NCI-H2227 treated with DMSO at 0.1 percent for 48 hours (cell line): ENCODE measurements at regions not wholly inside any gene's neighbourhood (a gene's known extent, or its start where the extent isn't known, plus 50 kb on each side); places are given as distances from the start of the nearest gene placed in this dataset.
"Not testable (repeated sequence)": the region's sequence is repeated elsewhere in the genome, so short reads cannot be mapped to it uniquely, and the experiment has no call there.

Experiments
- DNase-seq: peaks from one replicate; lab custom pipeline; 2025; lab: John Stamatoyannopoulos, UW

DNA sequence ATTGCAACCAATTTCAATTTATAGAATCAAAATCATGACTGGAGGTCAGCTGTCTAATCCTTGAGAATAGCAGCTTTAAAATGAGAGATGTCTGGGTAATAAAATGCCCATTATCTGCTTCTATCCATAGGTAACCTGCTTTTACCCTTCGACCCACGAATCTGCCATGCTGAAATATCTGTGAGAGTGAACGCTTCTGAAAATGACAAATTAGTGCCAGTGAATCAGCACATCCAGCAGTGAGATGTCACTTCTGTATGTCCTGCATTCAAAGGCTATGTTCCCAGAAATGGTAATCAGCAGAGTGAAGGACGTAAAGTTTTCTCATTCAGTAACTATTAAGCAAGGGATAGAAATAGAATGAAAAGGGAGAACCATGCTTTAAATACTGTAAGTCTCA lies 532.4 kb upstream of the ITGA1 start:
- peak; percentile 54 for DNase-seq

DNA sequence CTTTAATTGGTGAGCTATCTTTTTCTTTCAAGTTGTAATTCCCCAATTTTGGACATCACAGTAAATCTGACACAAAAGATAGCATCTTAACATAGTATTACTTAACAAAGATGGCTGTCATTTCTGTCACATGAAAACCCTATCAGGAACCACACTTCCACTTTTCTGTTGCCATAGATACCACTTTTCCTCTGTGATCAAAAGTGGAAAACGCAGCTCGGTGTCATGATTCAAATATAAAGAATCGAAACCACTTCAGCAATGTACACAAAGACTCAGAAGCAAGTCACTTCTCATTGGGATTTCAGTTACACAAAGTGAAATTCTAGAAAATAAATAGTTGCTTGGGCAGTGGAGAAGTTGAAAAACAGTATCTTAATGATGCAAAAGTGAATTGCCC lies 524.9 kb upstream of the ITGA1 start:
- peak; percentile 9 for DNase-seq

DNA sequence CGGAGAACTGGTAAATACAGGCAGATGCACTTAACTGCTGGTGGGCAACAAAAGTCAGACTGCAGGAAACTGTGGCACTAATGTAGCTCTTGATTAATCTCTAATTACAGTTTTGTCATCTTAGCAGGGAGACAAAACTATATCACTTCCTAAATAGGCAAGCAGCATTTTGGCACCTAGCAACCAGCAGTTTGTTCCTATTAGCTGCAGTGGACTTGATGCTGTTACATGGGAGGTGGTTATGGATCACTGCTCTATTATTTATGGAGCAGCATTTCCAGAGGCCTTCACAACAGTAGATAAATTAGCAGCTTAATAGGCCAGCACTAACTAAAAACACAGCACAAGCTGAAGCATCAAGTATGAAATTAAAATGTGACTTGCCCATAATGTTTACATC lies 518.3 kb upstream of the ITGA1 start:
- DNase-seq = peak; percentile 23

DNA sequence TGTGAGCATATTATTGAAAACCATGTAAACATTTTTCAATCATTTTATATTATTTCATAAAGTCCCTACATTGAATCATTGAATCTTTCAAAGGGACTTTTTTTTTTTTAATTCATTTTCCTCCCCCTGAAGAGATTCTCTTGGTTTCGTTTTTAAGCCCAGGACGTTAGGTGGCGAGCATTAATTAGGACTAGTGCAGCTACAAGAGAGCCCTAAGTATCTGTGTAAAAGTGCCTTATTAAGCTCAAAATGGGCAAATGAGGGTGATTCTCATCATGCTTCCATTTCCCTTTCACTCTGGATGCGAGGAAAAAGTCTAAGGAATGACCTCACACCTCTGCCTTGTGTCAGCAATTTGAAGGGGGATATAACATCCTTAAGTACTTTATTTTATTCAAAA lies 517.9 kb upstream of the ITGA1 start:
- no peak for DNase-seq

DNA sequence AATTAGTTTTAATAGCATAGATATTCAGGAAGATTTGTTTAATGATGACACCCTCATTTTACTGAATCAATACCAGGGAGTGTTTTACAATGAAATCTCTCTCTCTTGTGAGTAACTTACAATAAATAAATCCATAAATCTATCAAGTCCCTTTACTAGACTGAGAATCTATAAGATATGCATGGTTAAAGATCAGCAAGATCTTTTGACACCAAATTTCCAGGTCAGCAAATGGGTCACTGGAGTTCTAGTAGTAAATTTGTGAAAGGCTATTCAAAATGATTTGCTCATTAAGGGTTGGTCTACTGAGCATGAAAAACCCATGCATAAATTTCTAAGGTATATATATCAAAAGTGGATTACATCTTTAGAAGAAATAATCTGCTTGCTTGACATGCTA lies 512.1 kb upstream of the ITGA1 start:
- no peak for DNase-seq

DNA sequence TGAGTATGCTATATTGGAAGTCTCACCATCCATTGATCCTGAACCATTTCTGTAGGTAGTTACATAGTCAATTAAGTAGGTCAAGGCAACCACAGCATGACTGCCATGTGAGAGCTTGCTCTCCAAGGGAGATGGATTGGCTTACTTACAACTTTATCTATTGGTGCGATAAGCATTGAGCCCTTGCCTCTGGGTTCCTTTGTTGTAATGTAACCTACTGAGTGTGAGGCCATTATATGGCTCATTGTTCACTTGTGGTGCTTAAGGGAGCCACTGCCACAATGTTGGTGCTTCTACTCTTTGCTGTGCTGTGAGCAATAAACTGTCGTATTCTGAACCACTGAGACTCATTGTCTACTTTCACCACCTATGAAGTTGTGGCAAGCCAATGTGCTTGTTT lies 510.6 kb upstream of the ITGA1 start:
- DNase-seq = no peak

DNA sequence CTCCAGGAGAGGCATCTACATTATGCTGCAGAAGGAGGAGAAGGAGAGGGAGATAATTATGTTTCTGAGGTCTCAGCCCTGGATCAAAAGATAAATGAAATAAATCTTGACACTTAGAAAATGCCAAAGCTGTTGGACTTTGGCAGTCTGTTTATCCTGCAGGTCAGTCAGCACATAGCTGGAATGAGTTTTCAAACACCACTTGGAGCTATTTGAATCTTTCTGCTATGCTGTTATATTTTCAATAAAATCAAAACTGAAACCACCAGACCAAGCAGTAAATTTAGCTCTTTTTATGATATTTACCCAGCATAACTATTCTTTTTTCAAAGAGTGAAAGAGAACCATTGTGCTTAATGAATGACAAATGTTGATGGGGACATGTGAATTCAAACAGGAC lies 505.1 kb upstream of the ITGA1 start:
- DNase-seq = no peak

DNA sequence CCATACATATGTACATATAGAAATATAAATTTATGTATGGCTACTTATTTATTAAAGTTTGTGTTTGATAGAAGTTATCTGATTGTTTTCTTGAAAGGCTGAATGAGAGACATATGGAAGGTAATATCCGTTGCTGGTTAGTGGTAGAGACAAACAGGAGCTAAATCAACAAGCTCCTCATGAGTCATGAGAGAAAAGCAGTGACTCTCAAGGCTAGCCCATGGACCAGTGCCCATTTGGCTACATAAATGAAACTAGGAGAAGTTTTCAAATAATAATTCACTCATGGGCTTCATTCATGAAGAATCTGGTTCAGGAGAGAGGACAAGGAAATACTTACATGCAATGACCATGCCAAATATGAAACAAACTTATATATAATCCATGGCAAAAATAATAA lies 504.5 kb upstream of the ITGA1 start:
- DNase-seq = no peak

DNA sequence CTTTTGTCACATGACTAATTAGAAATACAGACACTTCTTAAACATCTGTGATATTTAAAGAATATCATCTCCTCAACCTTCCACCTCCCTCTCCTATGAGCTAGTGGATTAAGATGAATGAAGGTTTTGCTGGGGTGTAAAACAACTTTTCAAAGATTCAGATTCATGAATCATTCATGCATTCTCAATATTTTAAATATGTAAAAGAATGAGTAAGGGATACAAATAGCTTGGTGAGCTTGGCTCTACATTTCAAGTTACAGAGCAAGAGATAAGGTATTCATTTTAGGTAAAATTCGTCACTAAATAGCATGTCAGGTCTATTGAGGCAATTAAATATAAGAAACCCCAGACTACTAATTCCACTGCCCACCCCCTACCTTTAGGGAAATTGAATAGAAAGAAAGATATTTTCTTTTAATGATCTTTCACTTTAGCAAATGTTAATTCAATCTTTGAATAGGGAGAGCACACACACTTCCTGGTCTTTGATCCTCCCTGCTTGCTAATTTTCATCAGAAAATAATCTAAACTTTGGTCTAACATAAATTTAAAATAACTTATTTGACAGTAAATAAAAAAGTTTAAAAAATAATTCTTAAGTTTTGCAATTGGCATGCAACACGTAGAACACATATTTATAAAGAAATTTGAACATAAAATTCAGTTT lies 486.9 kb upstream of the ITGA1 start:
- no peak for DNase-seq

DNA sequence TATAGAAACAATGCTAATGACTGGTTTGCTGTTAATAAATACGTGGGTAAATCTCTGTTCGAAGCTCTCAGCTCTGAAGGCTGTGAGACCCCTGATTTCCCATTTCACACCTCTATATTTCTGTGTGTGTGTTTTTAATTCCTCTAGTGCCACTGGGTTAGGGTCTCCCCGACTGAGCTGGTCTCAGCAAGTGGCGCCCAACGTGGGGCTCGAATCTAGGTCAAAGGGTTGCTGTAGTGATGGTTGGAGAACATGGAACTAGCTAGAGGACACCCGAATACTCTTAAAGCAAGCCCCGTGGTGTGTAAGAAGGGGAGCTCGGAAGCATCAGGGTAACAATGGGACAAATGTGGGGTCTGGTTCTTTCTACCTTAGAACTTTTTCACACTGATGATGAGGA lies 482.9 kb upstream of the ITGA1 start:
- not testable (repeated sequence) for DNase-seq

DNA sequence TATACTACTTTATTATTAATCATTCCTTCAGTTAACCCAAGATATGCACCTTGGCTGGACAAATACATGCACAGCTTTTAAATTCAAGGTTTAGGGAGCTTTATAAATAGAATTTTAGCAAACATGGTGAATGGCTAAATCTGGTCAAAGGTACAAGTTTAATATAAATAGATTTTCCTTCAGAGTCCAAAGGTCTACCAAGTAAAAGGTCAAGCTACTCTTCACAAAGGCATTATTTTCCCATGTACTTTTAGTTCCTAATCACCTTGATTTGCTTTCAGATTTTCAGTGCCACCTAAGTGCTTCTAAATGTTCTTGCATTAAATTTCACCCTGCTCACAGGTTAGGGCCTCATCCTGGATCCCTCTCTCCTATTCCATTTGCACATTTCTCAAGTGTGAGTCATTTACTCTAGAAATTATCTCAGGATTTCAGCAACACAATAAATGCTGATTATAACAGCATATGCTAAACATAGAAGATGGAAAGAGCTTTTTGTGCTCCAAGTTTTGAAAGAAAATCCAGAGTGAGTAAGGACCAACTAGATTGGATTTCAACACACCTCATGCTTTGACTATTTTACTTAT lies 459.4 kb upstream of the ITGA1 start:
- no peak for DNase-seq

DNA sequence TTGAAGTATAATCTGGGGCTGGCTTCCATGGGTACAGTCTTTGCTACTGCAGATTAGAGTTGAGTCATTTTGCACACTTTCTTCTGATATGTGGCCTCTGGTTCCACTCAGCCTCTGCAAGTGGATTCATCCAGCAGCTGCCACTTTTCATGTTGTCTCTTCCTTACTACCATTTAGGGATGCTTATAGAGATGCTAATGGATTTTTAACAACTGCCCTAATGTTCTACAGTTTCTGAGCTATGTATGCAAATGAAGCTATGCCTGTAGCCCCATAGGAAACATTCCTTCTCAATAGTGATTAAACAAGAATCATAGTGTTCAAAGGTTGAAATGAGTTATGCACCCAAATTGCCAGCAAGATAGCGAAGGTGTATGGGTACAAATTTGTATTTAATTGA lies 456.0 kb upstream of the ITGA1 start:
- DNase-seq = no peak

DNA sequence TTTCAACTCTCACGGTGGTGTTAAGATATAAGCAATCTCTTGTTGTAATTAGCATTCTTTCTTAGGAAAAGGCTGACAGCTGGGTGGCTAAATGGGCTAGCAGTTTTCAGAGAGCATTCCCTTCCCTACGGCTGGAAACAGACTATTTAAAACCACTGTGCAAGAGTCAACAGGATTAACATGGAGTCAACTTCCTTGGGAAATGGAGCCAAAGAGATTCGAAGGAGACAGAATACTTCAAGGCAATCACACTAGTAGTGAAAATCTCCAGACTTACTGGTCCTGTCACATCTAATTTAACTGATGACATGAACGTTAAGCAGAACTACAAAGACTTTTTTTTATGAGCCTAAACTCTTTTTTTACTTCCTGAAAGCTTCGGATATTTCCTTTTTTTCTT lies 453.3 kb upstream of the ITGA1 start:
- no peak for DNase-seq

DNA sequence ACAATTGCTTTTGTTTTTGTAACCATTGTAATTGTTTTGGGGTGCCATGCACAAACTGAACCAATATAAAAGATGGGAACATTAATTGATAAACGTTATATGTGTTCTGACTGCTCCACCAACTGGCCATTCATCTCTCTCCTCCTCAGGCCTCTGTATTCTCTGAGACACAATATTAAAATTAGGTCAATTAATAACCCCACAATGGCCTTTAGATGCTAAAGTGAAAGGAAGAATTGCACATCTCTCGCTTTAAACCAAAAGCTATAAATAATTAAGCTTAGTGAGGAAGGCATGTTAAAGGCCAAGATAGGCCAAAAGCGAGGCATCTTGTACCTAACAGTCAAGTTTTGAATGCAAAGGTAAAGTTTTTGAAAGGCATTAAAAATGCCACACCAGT lies 448.4 kb upstream of the ITGA1 start:
- DNase-seq = no peak

DNA sequence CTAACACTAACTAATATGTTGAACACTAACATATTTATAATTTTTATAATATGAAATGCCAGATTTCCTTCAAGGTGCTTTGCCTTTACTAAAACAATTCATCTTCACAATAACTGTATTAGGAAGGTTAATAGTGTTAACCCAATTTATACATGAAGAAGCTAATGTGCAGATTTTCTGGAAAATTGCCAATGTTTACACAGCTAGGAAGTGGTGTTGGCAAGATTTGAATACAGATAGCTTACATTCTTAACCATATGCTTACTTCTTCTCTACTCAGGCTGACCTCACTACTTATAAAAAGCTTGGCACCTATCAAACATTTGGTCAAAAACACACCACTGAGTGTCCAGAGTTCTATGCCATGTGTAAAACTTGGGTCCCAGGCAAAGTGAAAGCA lies 445.4 kb upstream of the ITGA1 start:
- DNase-seq = no peak

DNA sequence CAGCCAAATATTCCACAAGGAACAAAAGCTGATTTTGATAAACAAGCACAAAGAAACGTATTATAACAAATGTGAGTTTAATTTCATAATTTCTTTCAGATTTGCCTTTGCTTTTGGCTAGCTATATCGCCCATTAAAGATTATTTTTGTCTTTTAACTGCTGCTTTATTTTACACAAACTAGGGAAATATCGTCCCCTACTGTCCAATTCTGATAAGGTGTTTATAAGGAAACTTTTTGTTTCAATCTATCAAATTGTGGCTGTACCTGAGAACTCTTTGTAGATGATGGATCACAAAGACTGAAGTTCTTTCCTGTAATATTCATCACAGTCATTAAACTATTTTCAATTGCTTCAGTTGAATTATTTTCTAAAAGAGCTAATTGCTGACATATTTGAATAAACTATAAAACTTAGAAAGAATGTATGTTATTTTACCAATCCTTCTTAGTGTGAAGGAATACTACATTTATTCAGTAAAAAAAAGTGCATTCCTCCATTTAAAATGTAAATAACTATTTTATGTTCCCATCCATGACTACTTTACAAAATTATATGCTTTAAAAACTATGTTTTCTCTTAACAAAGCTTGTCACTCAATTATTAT lies 431.3 kb upstream of the ITGA1 start:
- peak; percentile 41 for DNase-seq

DNA sequence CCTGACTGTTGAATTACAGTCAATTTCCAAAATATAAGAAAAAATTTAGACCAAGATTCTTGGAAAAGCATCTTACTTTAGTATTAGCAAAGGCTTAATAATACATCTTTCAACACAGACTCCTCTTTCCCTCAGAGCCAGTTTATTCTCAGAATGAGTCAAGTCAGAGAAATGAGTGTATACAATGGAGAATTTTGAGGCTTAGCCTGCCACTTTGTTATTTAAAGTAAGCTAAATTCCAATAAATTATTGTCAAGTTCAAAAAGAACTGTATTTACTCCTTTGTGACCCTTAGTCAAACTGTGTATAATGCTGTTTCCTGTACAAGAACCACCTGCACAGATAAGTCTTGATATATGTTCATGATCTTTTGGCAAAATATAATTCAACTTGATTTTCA lies 428.5 kb upstream of the ITGA1 start:
- no peak for DNase-seq

DNA sequence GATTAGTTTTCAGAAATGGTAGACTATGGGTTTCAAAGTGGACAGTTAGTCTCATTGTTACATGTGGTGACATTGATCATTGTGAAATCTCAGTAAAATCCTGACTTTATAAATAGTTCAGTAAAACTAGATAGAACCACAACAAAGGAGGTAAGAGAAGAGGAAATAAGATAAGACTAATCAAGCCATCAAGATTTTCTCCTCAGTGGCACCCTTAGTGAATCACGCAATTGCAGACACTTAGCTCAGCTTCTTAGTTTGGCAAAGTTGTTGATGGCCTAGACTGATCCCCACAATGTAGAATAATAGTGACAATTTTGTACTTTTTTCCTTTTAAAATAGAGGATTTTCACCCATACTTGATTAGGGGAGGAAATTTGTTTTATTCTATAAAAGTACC lies 426.7 kb upstream of the ITGA1 start:
- no peak for DNase-seq

DNA sequence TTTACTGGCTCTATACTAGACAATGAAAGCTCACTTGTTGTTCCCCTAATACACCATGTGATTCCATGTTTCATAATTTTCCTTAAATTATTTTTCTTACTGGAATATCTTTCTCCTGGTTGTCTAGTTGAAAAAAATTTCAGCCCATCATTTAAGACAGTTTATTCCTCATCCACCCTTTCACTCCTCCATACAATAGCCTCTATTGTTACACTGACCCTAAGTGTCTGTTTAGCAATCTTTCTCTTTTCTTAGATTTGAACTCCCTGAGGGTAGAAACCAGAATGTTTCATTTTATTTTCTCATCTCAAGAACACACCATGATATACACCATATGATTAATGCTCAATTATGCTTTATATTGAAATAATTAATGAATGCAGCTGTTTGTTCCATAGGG lies 413.4 kb upstream of the ITGA1 start:
- DNase-seq = no peak

DNA sequence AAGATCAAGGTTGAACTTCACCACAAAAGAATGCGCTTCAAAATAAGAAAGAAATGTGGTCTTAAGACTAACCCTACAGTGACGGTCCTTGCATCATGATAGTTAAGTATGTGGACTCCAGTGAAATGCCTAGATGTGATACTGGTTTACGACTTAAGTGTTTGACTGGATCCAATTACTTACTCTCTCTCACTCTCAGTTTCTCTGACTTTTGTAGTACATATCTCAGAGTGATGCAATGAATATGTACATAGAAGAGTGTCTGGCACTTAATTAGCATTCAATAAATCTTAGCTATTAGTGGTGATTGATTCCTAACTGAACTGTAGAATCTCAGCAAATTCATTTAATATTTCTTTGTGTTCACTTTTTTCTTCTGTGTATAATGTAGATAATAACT lies 411.7 kb upstream of the ITGA1 start:
- no peak for DNase-seq

DNA sequence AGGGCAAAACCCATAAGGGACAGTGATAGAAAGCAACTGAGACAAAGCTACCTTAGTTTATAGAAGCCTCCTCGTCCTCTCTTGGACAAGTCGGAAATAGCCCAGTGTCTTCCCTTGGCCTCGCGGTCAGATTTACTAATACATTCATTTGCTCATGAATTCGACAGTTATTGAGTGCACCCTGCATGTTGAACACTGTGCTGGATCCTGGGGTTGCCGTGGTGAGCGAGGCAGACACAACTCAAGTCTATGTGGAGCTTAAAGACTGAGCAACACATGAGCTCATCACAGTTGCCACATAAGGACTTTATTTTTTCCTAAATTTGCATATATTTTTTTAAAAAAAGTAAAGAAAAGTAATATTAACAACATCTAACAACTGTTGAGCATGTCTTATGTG lies 411.1 kb upstream of the ITGA1 start:
- no peak for DNase-seq

DNA sequence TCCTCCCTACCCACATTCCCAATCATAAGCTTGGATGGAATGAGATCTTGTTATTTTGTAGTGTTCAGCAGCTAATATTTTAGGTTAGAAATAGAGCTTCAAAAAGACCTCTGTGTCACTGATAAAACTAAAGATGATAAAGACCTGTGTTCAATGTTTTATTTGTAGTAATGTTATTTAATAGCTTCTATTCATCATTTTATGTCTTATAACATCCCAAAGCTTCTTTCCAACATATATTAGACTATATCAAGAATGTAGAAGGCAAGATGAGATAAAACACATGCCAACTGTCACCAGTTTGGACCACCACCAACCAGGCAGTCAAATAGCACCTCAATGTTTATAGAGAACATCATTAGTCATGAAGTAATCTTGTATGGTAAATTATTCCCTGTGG lies 409.5 kb upstream of the ITGA1 start:
- no peak for DNase-seq

DNA sequence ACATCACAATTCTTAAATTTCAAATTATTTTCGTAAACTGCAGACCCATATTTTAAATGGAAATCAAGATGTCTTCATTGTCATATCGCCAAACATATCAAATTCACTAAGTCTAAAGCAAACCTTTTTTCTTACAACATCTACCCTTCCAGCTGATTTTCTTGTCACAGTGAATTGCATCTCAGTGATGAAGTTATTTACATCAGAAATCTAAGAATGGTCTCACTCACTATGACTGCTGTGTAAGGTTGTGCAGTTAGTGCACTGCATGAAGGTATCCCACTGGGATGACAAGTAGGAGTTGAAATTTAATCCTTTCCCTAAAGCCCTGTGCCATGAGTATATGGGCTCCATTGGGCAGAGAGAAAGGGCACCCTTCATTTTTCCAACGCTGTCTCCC lies 399.4 kb upstream of the ITGA1 start:
- no peak for DNase-seq

DNA sequence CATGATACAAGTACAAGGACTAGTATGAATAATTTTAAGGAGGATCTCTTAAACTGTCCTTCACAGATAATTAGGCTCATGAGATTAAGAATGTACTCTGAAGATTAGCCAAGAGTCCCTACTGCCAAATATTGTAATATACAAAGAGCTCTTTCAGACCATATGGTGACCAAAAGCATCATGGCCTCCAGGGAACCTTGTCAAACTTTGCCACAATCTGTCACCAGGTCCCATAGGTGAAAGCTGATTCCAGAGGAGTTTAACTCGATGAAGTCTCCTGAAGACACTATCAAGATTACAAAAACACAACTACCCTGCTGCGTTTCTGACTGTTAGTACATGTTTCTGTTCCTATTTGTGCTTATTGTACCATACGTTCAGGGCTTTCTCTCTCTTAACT lies 395.4 kb upstream of the ITGA1 start:
- DNase-seq = no peak
